SU-DHL-6 (cell line): ENCODE measurements at regions not wholly inside any gene's neighbourhood (a gene's known extent, or its start where the extent isn't known, plus 50 kb on each side); places are given as distances from the start of the nearest gene placed in this dataset.
"Not testable (repeated sequence)": the region's sequence is repeated elsewhere in the genome, so short reads cannot be mapped to it uniquely, and the experiment has no call there.

Experiments used
- CTCF ChIP-seq: fragments of 200-600 bp; sonication (generic); IDR thresholded peaks from one replicate; pipeline ENCODE4 v1.5.1; 2017; ENCODE audit warnings: antibody characterized with exemption, mild to moderate bottlenecking, low read length, moderate library complexity; ENCODE audit not compliant: insufficient read depth, poor library complexity, severe bottlenecking
- EZH2phosphoT487 ChIP-seq: fragments of 200-600 bp; sonication (generic), shearing (Covaris generic); conservative IDR thresholded peaks from 2 replicates; pipeline ENCODE4 v1.6.1; 2018; ENCODE audit warnings: mild to moderate bottlenecking, antibody characterized with exemption, low read length, moderate library complexity, mixed read lengths

- TF ChIP-seq CTCF, EZH2phosphoT487: not testable (repeated sequence)
Measured at GRCh38 chr2:89883624-89884023, 1192.2 kb downstream of the RPIA start.
